ENCODE measurements at regions not wholly inside any gene's neighbourhood (a gene's known extent, or its start where the extent isn't known, plus 50 kb on each side); places are given as distances from the start of the nearest gene placed in this dataset.
"Not testable (repeated sequence)": the region's sequence is repeated elsewhere in the genome, so short reads cannot be mapped to it uniquely, and the experiment has no call there.

- Histone ChIP-seq H3K4me3 (ENCODE audit: low read length) (no peak overlapping the region), H3K9me3 (ENCODE audit: control insufficient read depth, low read length) (no peaks in the 10 kb centered on the region), H3K4me1 (ENCODE audit: control insufficient read depth, insufficient read depth, low read length) (no peaks in the 10 kb centered on the region), H3K27me3 (ENCODE audit: control insufficient read depth, insufficient read depth) (no peaks in the 10 kb centered on the region), H3K27ac (ENCODE audit: low read length) (no peak overlapping the region)
- DNase-seq (no peak), ATAC-seq (no peak)
- intact Hi-C loops (cut with DNase I) = no loop called here
- 65% methylated on average over 4 of the region's 4 CpGs for WGBS
Measured at GRCh38 chr3:14007006-14007405, 117.7 kb downstream of the CHCHD4 start.

- no peaks in the 10 kb centered on the region for H3K27me3 ChIP-seq (ENCODE audit: control insufficient read depth, insufficient read depth)
- no peaks in the 10 kb centered on the region for H3K9me3 ChIP-seq (ENCODE audit: control insufficient read depth, low read length)
- no peaks in the 10 kb centered on the region for H3K4me1 ChIP-seq (ENCODE audit: control insufficient read depth, insufficient read depth, low read length)
- ATAC-seq (no peak), DNase-seq (no peak)
- no peak overlapping the region for H3K27ac ChIP-seq (ENCODE audit: low read length)
- H3K4me3 ChIP-seq (ENCODE audit: low read length) = no peak overlapping the region
- intact Hi-C loops (cut with DNase I) = no loop called here
Measured at GRCh38 chr3:14001136-14001535, 121.3 kb upstream of the WNT7A start.

- H3K9me3 ChIP-seq (ENCODE audit: control insufficient read depth, low read length) = no peaks in the 10 kb centered on the region
- no peak overlapping the region for H3K4me3 ChIP-seq (ENCODE audit: low read length)
- 60% methylated on average over 2 of the region's 2 CpGs for WGBS
- no peak for ATAC-seq
- intact Hi-C loops (cut with DNase I) = no loop called here
- no peak overlapping the region for H3K27ac ChIP-seq (ENCODE audit: low read length)
- H3K27me3 ChIP-seq (ENCODE audit: control insufficient read depth, insufficient read depth) = no peaks in the 10 kb centered on the region
- DNase-seq = no peak
- H3K4me1 ChIP-seq (ENCODE audit: control insufficient read depth, insufficient read depth, low read length) = no peaks in the 10 kb centered on the region
Measured at GRCh38 chr3:14000556-14000955, 120.7 kb upstream of the WNT7A start.

- Histone ChIP-seq H3K9me3 (ENCODE audit: control insufficient read depth, low read length) (no peaks in the 10 kb centered on the region), H3K4me1 (ENCODE audit: control insufficient read depth, insufficient read depth, low read length) (no peaks in the 10 kb centered on the region), H3K4me3 (ENCODE audit: low read length) (no peak overlapping the region), H3K27me3 (ENCODE audit: control insufficient read depth, insufficient read depth) (no peaks in the 10 kb centered on the region), H3K27ac (ENCODE audit: low read length) (no peak overlapping the region)
- intact Hi-C loops (cut with DNase I) = no loop called here
- DNase-seq = no peak
- 61% methylated on average over 4 of the region's 4 CpGs for WGBS
- no peak for ATAC-seq
Measured at GRCh38 chr3:13998831-13999230, 119.0 kb upstream of the WNT7A start.

GRCh38 chr3:13995216-13995615 is 115.3 kb upstream of the WNT7A start:
- H3K4me3 ChIP-seq (ENCODE audit: low read length); H3K9me3 ChIP-seq (ENCODE audit: control insufficient read depth, low read length); ATAC-seq; intact Hi-C loops (cut with DNase I); DNase-seq; H3K4me1 ChIP-seq (ENCODE audit: control insufficient read depth, insufficient read depth, low read length); H3K27ac ChIP-seq (ENCODE audit: low read length); H3K27me3 ChIP-seq (ENCODE audit: control insufficient read depth, insufficient read depth): not testable (repeated sequence)
- WGBS = 93% methylated on average over 12 of the region's 12 CpGs

GRCh38 chr3:13988925-13989324 is 109.1 kb upstream of the WNT7A start:
- not testable (repeated sequence) for H3K9me3 ChIP-seq (ENCODE audit: control insufficient read depth, low read length)

GRCh38 chr3:13976469-13976868 is 96.6 kb upstream of the WNT7A start:
- Histone ChIP-seq H3K9me3 (ENCODE audit: control insufficient read depth, low read length) (no peaks in the 10 kb centered on the region), H3K4me3 (ENCODE audit: low read length) (no peak overlapping the region), H3K27ac (ENCODE audit: low read length) (no peak overlapping the region), H3K4me1 (ENCODE audit: control insufficient read depth, insufficient read depth, low read length) (no peaks in the 10 kb centered on the region), H3K27me3 (ENCODE audit: control insufficient read depth, insufficient read depth) (no peaks in the 10 kb centered on the region)
- no peak for ATAC-seq
- DNase-seq = no peak
- intact Hi-C loops (cut with DNase I) = no loop called here

More at GRCh38 chr3:13988925-13989324, 109.1 kb upstream of the WNT7A start:
- WGBS = 67% methylated on average over 1 of the region's 1 CpG
- H3K4me3 ChIP-seq (ENCODE audit: low read length); H3K27me3 ChIP-seq (ENCODE audit: control insufficient read depth, insufficient read depth); intact Hi-C loops (cut with DNase I); DNase-seq; ATAC-seq; H3K4me1 ChIP-seq (ENCODE audit: control insufficient read depth, insufficient read depth, low read length); H3K27ac ChIP-seq (ENCODE audit: low read length): not testable (repeated sequence)

GRCh38 chr3:13975686-13976085 is 95.8 kb upstream of the WNT7A start:
- no peaks in the 10 kb centered on the region for H3K4me1 ChIP-seq (ENCODE audit: control insufficient read depth, insufficient read depth, low read length)

GRCh38 chr3:13972679-13973379 is 93.0 kb upstream of the WNT7A start:
- DNase-seq = no peak
- intact Hi-C loops (cut with DNase I) = no loop called here
- no peaks in the 10 kb centered on the region for H3K27me3 ChIP-seq (ENCODE audit: control insufficient read depth, insufficient read depth)
- WGBS = 82% methylated on average over 5 of the region's 5 CpGs
- no peak for ATAC-seq
- no peaks in the 10 kb centered on the region for H3K9me3 ChIP-seq (ENCODE audit: control insufficient read depth, low read length)
- H3K4me3 ChIP-seq (ENCODE audit: low read length) = no peak overlapping the region
- H3K4me1 ChIP-seq (ENCODE audit: control insufficient read depth, insufficient read depth, low read length) = no peaks in the 10 kb centered on the region
- no peak overlapping the region for H3K27ac ChIP-seq (ENCODE audit: low read length)

More at GRCh38 chr3:13975686-13976085, 95.8 kb upstream of the WNT7A start:
- Histone ChIP-seq H3K27me3 (ENCODE audit: control insufficient read depth, insufficient read depth) (no peaks in the 10 kb centered on the region), H3K27ac (ENCODE audit: low read length) (no peak overlapping the region), H3K4me3 (ENCODE audit: low read length) (no peak overlapping the region), H3K9me3 (ENCODE audit: control insufficient read depth, low read length) (no peaks in the 10 kb centered on the region)
- DNase-seq (no peak), ATAC-seq (no peak)
- 69% methylated on average over 2 of the region's 2 CpGs for WGBS
- intact Hi-C loops (cut with DNase I) = no loop called here

GRCh38 chr3:13966302-13966701 is 86.4 kb upstream of the WNT7A start:
- 62% methylated on average over 3 of the region's 3 CpGs for WGBS

GRCh38 chr3:13963137-13963886 is 83.4 kb upstream of the WNT7A start:
- Histone ChIP-seq H3K27ac (ENCODE audit: low read length) (no peak overlapping the region), H3K4me1 (ENCODE audit: control insufficient read depth, insufficient read depth, low read length) (no peaks in the 10 kb centered on the region), H3K9me3 (ENCODE audit: control insufficient read depth, low read length) (no peaks in the 10 kb centered on the region), H3K4me3 (ENCODE audit: low read length) (no peak overlapping the region), H3K27me3 (ENCODE audit: control insufficient read depth, insufficient read depth) (no peaks in the 10 kb centered on the region)
- DNase-seq = no peak
- intact Hi-C loops (cut with DNase I) = no loop called here
- WGBS = 91% methylated on average over 4 of the region's 4 CpGs
- ATAC-seq = no peak

More at GRCh38 chr3:13966302-13966701, 86.4 kb upstream of the WNT7A start:
- Histone ChIP-seq H3K27ac (ENCODE audit: low read length) (no peak overlapping the region), H3K4me3 (ENCODE audit: low read length) (no peak overlapping the region), H3K9me3 (ENCODE audit: control insufficient read depth, low read length) (no peaks in the 10 kb centered on the region), H3K27me3 (ENCODE audit: control insufficient read depth, insufficient read depth) (no peaks in the 10 kb centered on the region), H3K4me1 (ENCODE audit: control insufficient read depth, insufficient read depth, low read length) (no peaks in the 10 kb centered on the region)
- ATAC-seq (no peak), DNase-seq (no peak)
- intact Hi-C loops (cut with DNase I) = no loop called here

Data from right cardiac atrium (tissue), 5 donors.